ENCODE measurements at regions not wholly inside any gene's neighbourhood (a gene's known extent, or its start where the extent isn't known, plus 50 kb on each side); places are given as distances from the start of the nearest gene placed in this dataset.
"Not testable (repeated sequence)": the region's sequence is repeated elsewhere in the genome, so short reads cannot be mapped to it uniquely, and the experiment has no call there.

DNA sequence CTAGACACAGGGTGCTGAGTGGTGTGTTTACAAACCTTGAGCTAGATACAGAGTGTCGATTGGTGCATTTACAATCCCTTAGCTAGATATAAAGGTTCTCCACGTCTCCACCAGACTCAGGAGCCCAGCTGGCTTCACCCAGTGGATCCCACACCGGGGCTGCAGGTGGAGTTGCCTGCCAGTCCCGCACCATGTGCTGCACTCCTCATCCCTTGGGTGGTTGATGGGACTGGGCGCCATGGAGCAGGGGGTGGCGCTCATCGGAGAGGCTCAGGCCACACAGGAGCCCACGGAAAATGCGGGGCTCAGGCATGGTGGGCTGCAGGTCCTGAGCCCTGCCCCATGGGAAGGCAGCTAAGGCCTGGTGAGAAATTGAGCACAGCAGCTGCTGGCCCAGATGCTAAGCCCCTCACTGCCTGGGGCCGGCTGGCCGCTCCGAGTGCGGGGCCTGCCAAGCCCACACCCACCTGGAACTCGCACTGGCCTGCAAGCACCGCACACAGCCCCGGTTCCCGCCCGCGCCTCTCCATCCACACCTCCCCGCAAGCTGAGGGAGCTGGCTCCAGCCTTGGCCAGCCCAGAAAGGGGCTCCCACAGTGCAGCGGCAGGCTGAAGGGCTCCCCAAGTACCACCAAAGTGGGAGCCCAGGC is 418.4 kb downstream of the KIF20B start:
- not testable (repeated sequence) for TF ChIP-seq RELA (CRISPR knock-in tag; IDR thresholded peaks at IDR 0.05)
- TF ChIP-seq, protein P1, sequence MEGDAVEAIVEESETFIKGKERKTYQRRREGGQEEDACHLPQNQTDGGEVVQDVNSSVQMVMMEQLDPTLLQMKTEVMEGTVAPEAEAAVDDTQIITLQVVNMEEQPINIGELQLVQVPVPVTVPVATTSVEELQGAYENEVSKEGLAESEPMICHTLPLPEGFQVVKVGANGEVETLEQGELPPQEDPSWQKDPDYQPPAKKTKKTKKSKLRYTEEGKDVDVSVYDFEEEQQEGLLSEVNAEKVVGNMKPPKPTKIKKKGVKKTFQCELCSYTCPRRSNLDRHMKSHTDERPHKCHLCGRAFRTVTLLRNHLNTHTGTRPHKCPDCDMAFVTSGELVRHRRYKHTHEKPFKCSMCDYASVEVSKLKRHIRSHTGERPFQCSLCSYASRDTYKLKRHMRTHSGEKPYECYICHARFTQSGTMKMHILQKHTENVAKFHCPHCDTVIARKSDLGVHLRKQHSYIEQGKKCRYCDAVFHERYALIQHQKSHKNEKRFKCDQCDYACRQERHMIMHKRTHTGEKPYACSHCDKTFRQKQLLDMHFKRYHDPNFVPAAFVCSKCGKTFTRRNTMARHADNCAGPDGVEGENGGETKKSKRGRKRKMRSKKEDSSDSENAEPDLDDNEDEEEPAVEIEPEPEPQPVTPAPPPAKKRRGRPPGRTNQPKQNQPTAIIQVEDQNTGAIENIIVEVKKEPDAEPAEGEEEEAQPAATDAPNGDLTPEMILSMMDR (CRISPR knock-in tag; IDR thresholded peaks at IDR 0.05): not testable (repeated sequence)
- TF ChIP-seq, protein P2, sequence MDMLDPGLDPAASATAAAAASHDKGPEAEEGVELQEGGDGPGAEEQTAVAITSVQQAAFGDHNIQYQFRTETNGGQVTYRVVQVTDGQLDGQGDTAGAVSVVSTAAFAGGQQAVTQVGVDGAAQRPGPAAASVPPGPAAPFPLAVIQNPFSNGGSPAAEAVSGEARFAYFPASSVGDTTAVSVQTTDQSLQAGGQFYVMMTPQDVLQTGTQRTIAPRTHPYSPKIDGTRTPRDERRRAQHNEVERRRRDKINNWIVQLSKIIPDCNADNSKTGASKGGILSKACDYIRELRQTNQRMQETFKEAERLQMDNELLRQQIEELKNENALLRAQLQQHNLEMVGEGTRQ (IDR thresholded peaks at IDR 0.05; ENCODE audit: low read depth, low read length): not testable (repeated sequence)
- TF ChIP-seq, protein P2 (CRISPR knock-in tag; IDR thresholded peaks at IDR 0.05; ENCODE audit: borderline replicate concordance): not testable (repeated sequence)

Measured in HepG2 (cell line).